H1 (cell line): ENCODE measurements at regions not wholly inside any gene's neighbourhood (a gene's known extent, or its start where the extent isn't known, plus 50 kb on each side); places are given as distances from the start of the nearest gene placed in this dataset.

Experiments
- RFX5 ChIP-seq: IDR thresholded peaks from 2 replicates; pipeline ENCODE4 v1.6.1; 2011; ENCODE audit warnings: low read depth, low read length, improper control_type of control experiment, borderline replicate concordance
- TF ChIP-seq, protein P1 (sequence below), 3 experiments: IDR thresholded peaks; 1 replicate in 2 of 3; 2 replicates in 1 of 3; pipeline versions ENCODE4 v1.5.1 to v1.6.1; 2011; ENCODE audit warnings: low read length in 3 of 3, mild to moderate bottlenecking in 3 of 3, inconsistent platforms in 2 of 3, low read depth in 1 of 3, moderate library complexity in 1 of 3; ENCODE audit not compliant: insufficient read depth in 1 of 3; ENCODE audit errors: control extremely low read depth in 1 of 3

DNA sequence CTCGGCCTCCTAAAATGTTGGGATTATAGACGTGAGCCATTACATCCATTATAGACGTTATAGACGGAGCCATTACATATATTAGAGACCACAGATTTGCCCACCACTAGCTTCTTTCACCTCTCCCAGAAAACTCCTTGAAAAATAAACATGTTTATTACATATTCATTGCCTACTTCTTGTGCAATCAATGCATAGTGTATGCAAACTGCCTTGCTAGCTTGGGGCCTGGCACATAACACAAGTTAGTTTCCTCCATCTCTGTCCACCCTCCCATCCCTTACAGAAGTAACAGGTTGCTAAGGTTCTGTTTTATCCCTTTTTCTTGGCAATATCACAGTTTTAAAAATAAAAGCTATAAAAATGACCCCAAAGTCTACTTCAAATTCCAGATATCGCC is 66.4 kb upstream of the KRR1 start:
- TF ChIP-seq RFX5, result no peak
- TF ChIP-seq, protein P1, sequence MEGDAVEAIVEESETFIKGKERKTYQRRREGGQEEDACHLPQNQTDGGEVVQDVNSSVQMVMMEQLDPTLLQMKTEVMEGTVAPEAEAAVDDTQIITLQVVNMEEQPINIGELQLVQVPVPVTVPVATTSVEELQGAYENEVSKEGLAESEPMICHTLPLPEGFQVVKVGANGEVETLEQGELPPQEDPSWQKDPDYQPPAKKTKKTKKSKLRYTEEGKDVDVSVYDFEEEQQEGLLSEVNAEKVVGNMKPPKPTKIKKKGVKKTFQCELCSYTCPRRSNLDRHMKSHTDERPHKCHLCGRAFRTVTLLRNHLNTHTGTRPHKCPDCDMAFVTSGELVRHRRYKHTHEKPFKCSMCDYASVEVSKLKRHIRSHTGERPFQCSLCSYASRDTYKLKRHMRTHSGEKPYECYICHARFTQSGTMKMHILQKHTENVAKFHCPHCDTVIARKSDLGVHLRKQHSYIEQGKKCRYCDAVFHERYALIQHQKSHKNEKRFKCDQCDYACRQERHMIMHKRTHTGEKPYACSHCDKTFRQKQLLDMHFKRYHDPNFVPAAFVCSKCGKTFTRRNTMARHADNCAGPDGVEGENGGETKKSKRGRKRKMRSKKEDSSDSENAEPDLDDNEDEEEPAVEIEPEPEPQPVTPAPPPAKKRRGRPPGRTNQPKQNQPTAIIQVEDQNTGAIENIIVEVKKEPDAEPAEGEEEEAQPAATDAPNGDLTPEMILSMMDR (IDR thresholded peaks at IDR 0.05; ENCODE audit: control extremely low read depth in 1 of 3, insufficient read depth in 1 of 3, low read depth in 1 of 3, low read length in 3 of 3), result no peak
